ENCODE measurements at regions not wholly inside any gene's neighbourhood (a gene's known extent, or its start where the extent isn't known, plus 50 kb on each side); places are given as distances from the start of the nearest gene placed in this dataset.

- DNase-seq (no peak), ATAC-seq (ENCODE audit: poor library complexity) (no peak)
- H3K9me3 ChIP-seq (ENCODE audit: control insufficient read depth in 1 of 2, insufficient read depth in 1 of 2, low read length in 2 of 2) = no peaks in the 10 kb centered on the region
- CTCF ChIA-PET = no interaction called here
- intact Hi-C loops (cut with DNase I, micrococcal nuclease) = no loop called here
- Mint-ChIP-seq H3K4me1 (ENCODE audit: low read depth) (no peaks in the 10 kb centered on the region), H3K36me3 (ENCODE audit: low read depth) (no peaks in the 10 kb centered on the region), H3K9me3 (peaks cover 3% of the 10 kb centered on the region), H3K27me3 (peaks cover 9% of the 10 kb centered on the region), H3K4me3 (no peak overlapping the region), H3K27ac (no peak overlapping the region)
- POLR2A ChIA-PET = no interaction called here
- H3K36me3 ChIP-seq (ENCODE audit: insufficient read depth, low read length) = no peaks in the 10 kb centered on the region
- TF ChIP-seq CTCF (IDR thresholded peaks at IDR 0.05) = no peak
- H3K4me1 ChIP-seq (ENCODE audit: insufficient read depth, low read length) = no peaks in the 10 kb centered on the region
- H3K27ac ChIP-seq (ENCODE audit: low read depth in 1 of 2, low read length in 2 of 2) = no peak overlapping the region
- H3K4me3 ChIP-seq (ENCODE audit: low read length) = no peak overlapping the region
- no peaks in the 10 kb centered on the region for H3K27me3 ChIP-seq (ENCODE audit: control insufficient read depth in 1 of 2, insufficient read depth in 2 of 2, low read length in 2 of 2)
Measured at GRCh38 chr4:41476310-41476885, 61.6 kb upstream of the LIMCH1 start.

- Histone ChIP-seq H3K36me3 (ENCODE audit: insufficient read depth, low read length) (no peaks in the 10 kb centered on the region), H3K27me3 (ENCODE audit: control insufficient read depth in 1 of 2, insufficient read depth in 2 of 2, low read length in 2 of 2) (no peaks in the 10 kb centered on the region), H3K27ac (ENCODE audit: low read depth in 1 of 2, low read length in 2 of 2) (no peak overlapping the region), H3K4me1 (ENCODE audit: insufficient read depth, low read length) (no peaks in the 10 kb centered on the region), H3K4me3 (ENCODE audit: low read length) (no peak overlapping the region), H3K9me3 (ENCODE audit: control insufficient read depth in 1 of 2, insufficient read depth in 1 of 2, low read length in 2 of 2) (no peaks in the 10 kb centered on the region)
- peaks cover 9% of the 10 kb centered on the region for H3K27me3 Mint-ChIP-seq
- H3K4me3 Mint-ChIP-seq = no peak overlapping the region
- H3K27ac Mint-ChIP-seq = no peak overlapping the region
- TF ChIP-seq CTCF (IDR thresholded peaks at IDR 0.05) = no peak
- H3K4me1 Mint-ChIP-seq (ENCODE audit: low read depth) = no peaks in the 10 kb centered on the region
- ATAC-seq (ENCODE audit: poor library complexity) (no peak), DNase-seq (no peak)
- no peaks in the 10 kb centered on the region for H3K36me3 Mint-ChIP-seq (ENCODE audit: low read depth)
- POLR2A ChIA-PET = no interaction called here
- CTCF ChIA-PET = no interaction called here
- H3K9me3 Mint-ChIP-seq = peaks cover 3% of the 10 kb centered on the region
- intact Hi-C loops (cut with DNase I, micrococcal nuclease) = no loop called here
Measured at GRCh38 chr4:41477181-41477905, 60.6 kb upstream of the LIMCH1 start.

- no peak for TF ChIP-seq CTCF (IDR thresholded peaks at IDR 0.05)
- Mint-ChIP-seq H3K4me1 (ENCODE audit: low read depth) (no peaks in the 10 kb centered on the region), H3K36me3 (ENCODE audit: low read depth) (no peaks in the 10 kb centered on the region), H3K27me3 (peaks cover 6% of the 10 kb centered on the region), H3K27ac (no peak overlapping the region), H3K4me3 (no peak overlapping the region), H3K9me3 (peaks cover 3% of the 10 kb centered on the region)
- POLR2A ChIA-PET = no interaction called here
- Histone ChIP-seq H3K36me3 (ENCODE audit: insufficient read depth, low read length) (no peaks in the 10 kb centered on the region), H3K9me3 (ENCODE audit: control insufficient read depth in 1 of 2, insufficient read depth in 1 of 2, low read length in 2 of 2) (no peaks in the 10 kb centered on the region), H3K4me1 (ENCODE audit: insufficient read depth, low read length) (no peaks in the 10 kb centered on the region), H3K27ac (ENCODE audit: low read depth in 1 of 2, low read length in 2 of 2) (no peak overlapping the region), H3K27me3 (ENCODE audit: control insufficient read depth in 1 of 2, insufficient read depth in 2 of 2, low read length in 2 of 2) (no peaks in the 10 kb centered on the region), H3K4me3 (ENCODE audit: low read length) (no peak overlapping the region)
- ATAC-seq (ENCODE audit: poor library complexity) (no peak), DNase-seq (no peak)
- CTCF ChIA-PET = no interaction called here
- intact Hi-C loops (cut with DNase I, micrococcal nuclease) = no loop called here
Measured at GRCh38 chr4:41478518-41478917, 59.4 kb upstream of the LIMCH1 start.
